Calu3 (cell line): ENCODE measurements at regions not wholly inside any gene's neighbourhood (a gene's known extent, or its start where the extent isn't known, plus 50 kb on each side); places are given as distances from the start of the nearest gene placed in this dataset.

Experiments used
- BruUV-seq: library from RNA; stranded (reverse); fragments of 400-500 nt; replicated peaks from 2 replicates; lab custom pipeline; 2021; lab: Mats Ljungman, UMichigan
- CTCF ChIA-PET: fragments of 300-600 bp; sonication (Branson Sonifier 250); formaldehyde crosslinking; loops from one replicate; lab custom pipeline; 2022; ENCODE audit warnings: antibody characterized with exemption; lab: Charles Lee
- DNase-seq: peaks from one replicate; pipeline ENCODE4 v3.0.0; 2022
- H3K27ac Mint-ChIP-seq: one replicate; pipeline ENCODE4 v1.8.0; 2022; ENCODE audit warnings: mixed read lengths; ENCODE audit not compliant: unreplicated experiment
- H3K27me3 Mint-ChIP-seq: one replicate; pipeline ENCODE4 v1.8.0; 2022; ENCODE audit warnings: mixed read lengths; ENCODE audit not compliant: unreplicated experiment
- H3K36me3 Mint-ChIP-seq: one replicate; pipeline ENCODE4 v1.8.0; 2022; ENCODE audit warnings: mild to moderate bottlenecking, moderate library complexity, mixed read lengths; ENCODE audit not compliant: insufficient read depth, unreplicated experiment
- H3K4me1 Mint-ChIP-seq: one replicate; pipeline ENCODE4 v1.8.0; 2022; ENCODE audit warnings: mild to moderate bottlenecking, low read depth, mixed read lengths; ENCODE audit not compliant: unreplicated experiment
- H3K4me3 Mint-ChIP-seq: one replicate; pipeline ENCODE4 v1.8.0; 2022; ENCODE audit warnings: mild to moderate bottlenecking, low read depth, moderate library complexity, mixed read lengths; ENCODE audit not compliant: unreplicated experiment
- H3K9me3 Mint-ChIP-seq: one replicate; pipeline ENCODE4 v1.8.0; 2022; ENCODE audit warnings: low read depth, mixed read lengths; ENCODE audit not compliant: unreplicated experiment
- CTCF ChIP-seq: fragments of 200-600 bp; IDR thresholded peaks from one replicate; pipeline ENCODE4 v1.8.0; 2022; ENCODE audit warnings: antibody characterized with exemption; ENCODE audit not compliant: unreplicated experiment
- intact Hi-C: fragments of 100-400 bp; cut with micrococcal nuclease; formaldehyde crosslinking; loops from one replicate; pipeline ENCODE4 v1.10.0; 2022; ENCODE audit not compliant: unreplicated experiment

GRCh38 chr3:81863756-81864155 is 102.3 kb upstream of the GBE1 start:
- CTCF ChIA-PET: no interaction called here
- intact Hi-C loops: no loop called here
- Mint-ChIP-seq H3K36me3 (no peaks in the 10 kb centered on the region), H3K9me3 (peaks cover 6% of the 10 kb centered on the region), H3K4me3 (no peak overlapping the region), H3K4me1 (no peaks in the 10 kb centered on the region), H3K27ac (no peak overlapping the region), H3K27me3 (no peaks in the 10 kb centered on the region)
- no peak for TF ChIP-seq CTCF
- no peak for DNase-seq
- BruUV-seq: no TSS peak

GRCh38 chr3:81861593-81861992 is 100.1 kb upstream of the GBE1 start:
- Mint-ChIP-seq H3K9me3 (peaks cover 6% of the 10 kb centered on the region), H3K27ac (no peak overlapping the region), H3K27me3 (no peaks in the 10 kb centered on the region), H3K36me3 (no peaks in the 10 kb centered on the region), H3K4me1 (no peaks in the 10 kb centered on the region), H3K4me3 (no peak overlapping the region)
- intact Hi-C loops: no loop called here
- CTCF ChIA-PET: no interaction called here
- no peak for DNase-seq
- BruUV-seq: no TSS peak
- no peak for TF ChIP-seq CTCF

GRCh38 chr3:81859524-81859923 is 98.1 kb upstream of the GBE1 start:
- DNase-seq: no peak
- peaks cover 3% of the 10 kb centered on the region for H3K9me3 Mint-ChIP-seq
- H3K27me3 Mint-ChIP-seq: no peaks in the 10 kb centered on the region
- intact Hi-C loops: no loop called here
- no peaks in the 10 kb centered on the region for H3K36me3 Mint-ChIP-seq
- no peaks in the 10 kb centered on the region for H3K4me1 Mint-ChIP-seq
- CTCF ChIA-PET: no interaction called here
- H3K4me3 Mint-ChIP-seq: no peak overlapping the region
- no peak overlapping the region for H3K27ac Mint-ChIP-seq
- BruUV-seq: no TSS peak
- TF ChIP-seq CTCF: no peak

- no peaks in the 10 kb centered on the region for H3K4me1 Mint-ChIP-seq
- peaks cover 3% of the 10 kb centered on the region for H3K9me3 Mint-ChIP-seq
- TF ChIP-seq CTCF: no peak
- no peaks in the 10 kb centered on the region for H3K27me3 Mint-ChIP-seq
- H3K27ac Mint-ChIP-seq: no peak overlapping the region
- H3K4me3 Mint-ChIP-seq: no peak overlapping the region
- H3K36me3 Mint-ChIP-seq: no peaks in the 10 kb centered on the region
- DNase-seq: no peak
- CTCF ChIA-PET: no interaction called here
- intact Hi-C loops: no loop called here
- no TSS peak for BruUV-seq
Measured at GRCh38 chr3:81853431-81853830, 92.0 kb upstream of the GBE1 start.

GRCh38 chr3:81851176-81851575 is 89.7 kb upstream of the GBE1 start:
- Mint-ChIP-seq H3K4me3 (no peak overlapping the region), H3K9me3 (peaks cover 3% of the 10 kb centered on the region), H3K27ac (no peak overlapping the region), H3K4me1 (no peaks in the 10 kb centered on the region), H3K27me3 (no peaks in the 10 kb centered on the region), H3K36me3 (no peaks in the 10 kb centered on the region)
- no TSS peak for BruUV-seq
- no peak for TF ChIP-seq CTCF
- intact Hi-C loops: no loop called here
- no peak for DNase-seq
- CTCF ChIA-PET: no interaction called here
